HS-5 (cell line): ENCODE measurements at regions not wholly inside any gene's neighbourhood (a gene's known extent, or its start where the extent isn't known, plus 50 kb on each side); places are given as distances from the start of the nearest gene placed in this dataset.
"Not testable (repeated sequence)": the region's sequence is repeated elsewhere in the genome, so short reads cannot be mapped to it uniquely, and the experiment has no call there.

Source experiments
- DNase-seq: peaks from one replicate; pipeline ENCODE4 v3.0.0-alpha.2; 2012; ENCODE audit warnings: low read depth

GRCh38 chr12:16854465-16854864 is 248.5 kb upstream of the LMO3 start:
- DNase-seq, result no peak

GRCh38 chr12:16849473-16849872 is 243.5 kb upstream of the LMO3 start:
- no peak for DNase-seq

- DNase-seq, result no peak
These were observed 238.9 kb upstream of the LMO3 start for GRCh38 chr12:16844875-16845274.

- no peak for DNase-seq
These were observed 227.5 kb upstream of the LMO3 start for GRCh38 chr12:16833376-16834015.

GRCh38 chr12:16828891-16829290 is 222.9 kb upstream of the LMO3 start:
- no peak for DNase-seq

- no peak for DNase-seq
These were observed 201.8 kb upstream of the LMO3 start for GRCh38 chr12:16807731-16808130.

- no peak for DNase-seq
These were observed 190.2 kb upstream of the LMO3 start for GRCh38 chr12:16796168-16796567.

- DNase-seq, result no peak
These were observed 183.3 kb upstream of the LMO3 start for GRCh38 chr12:16789204-16789790.

GRCh38 chr12:16788506-16789203 is 182.7 kb upstream of the LMO3 start:
- DNase-seq, result no peak

GRCh38 chr12:16785953-16786352 is 180.0 kb upstream of the LMO3 start:
- DNase-seq, result no peak

- DNase-seq, result no peak
These were observed 179.6 kb upstream of the LMO3 start for GRCh38 chr12:16785524-16785923.

- not testable (repeated sequence) for DNase-seq
These were observed 163.2 kb upstream of the LMO3 start for GRCh38 chr12:16769129-16769528.

- DNase-seq, result no peak
These were observed 160.8 kb upstream of the LMO3 start for GRCh38 chr12:16766736-16767135.

- no peak for DNase-seq
These were observed 157.9 kb upstream of the LMO3 start for GRCh38 chr12:16763901-16764300.

- no peak for DNase-seq
These were observed 151.0 kb upstream of the LMO3 start for GRCh38 chr12:16756833-16757555.

- DNase-seq, result no peak
These were observed 124.8 kb upstream of the LMO3 start for GRCh38 chr12:16730772-16731171.

GRCh38 chr12:16726879-16727278 is 120.9 kb upstream of the LMO3 start:
- peak; percentile 1 for DNase-seq

- no peak for DNase-seq
These were observed 113.9 kb upstream of the LMO3 start for GRCh38 chr12:16719713-16720416.

GRCh38 chr12:16716928-16717327 is 111.0 kb upstream of the LMO3 start:
- DNase-seq, result no peak

GRCh38 chr12:16692099-16692498 is 86.1 kb upstream of the LMO3 start:
- DNase-seq, result no peak

GRCh38 chr12:16691624-16692023 is 85.7 kb upstream of the LMO3 start:
- DNase-seq, result no peak

- no peak for DNase-seq
These were observed 82.2 kb upstream of the LMO3 start for GRCh38 chr12:16688200-16688599.
